ENCODE measurements at regions not wholly inside any gene's neighbourhood (a gene's known extent, or its start where the extent isn't known, plus 50 kb on each side); places are given as distances from the start of the nearest gene placed in this dataset.

DNA sequence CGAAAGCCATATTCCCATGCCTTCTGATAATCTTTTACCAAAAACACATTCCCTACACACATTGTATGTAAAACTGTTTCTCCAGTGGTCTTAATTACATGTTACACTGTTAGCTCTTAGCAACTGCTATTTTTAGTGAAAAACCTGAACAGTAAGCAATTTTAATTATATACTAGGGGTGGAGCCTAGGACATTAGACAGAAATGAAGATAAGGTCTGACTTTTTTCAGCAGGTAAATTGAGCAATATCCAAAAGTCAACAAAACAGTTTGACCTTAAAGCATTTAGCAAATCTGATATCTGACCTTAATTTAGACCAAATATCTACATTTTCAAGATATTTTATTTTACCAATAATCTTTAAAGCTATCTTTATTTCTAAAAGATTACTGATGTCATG is 60.2 kb downstream of the PDE6H start:
- Histone ChIP-seq H4K20me1 (ENCODE audit: insufficient read depth, low read length) (no peaks in the 10 kb centered on the region), H3K27me3 (ENCODE audit: insufficient read depth, low read length, poor library complexity) (no peaks in the 10 kb centered on the region), H3K36me3 (ENCODE audit: insufficient read depth, low read length) (no peaks in the 10 kb centered on the region), H3K9me3 (ENCODE audit: insufficient read depth, low read length, severe bottlenecking) (no peaks in the 10 kb centered on the region), H3K79me2 (ENCODE audit: insufficient read depth, low read length) (no peaks in the 10 kb centered on the region), H3K27ac (ENCODE audit: low read length) (no peak overlapping the region), H3K4me2 (ENCODE audit: insufficient read depth, low read length) (no peak overlapping the region), H3K9ac (ENCODE audit: low read depth, low read length) (no peak overlapping the region), H3K4me3 (ENCODE audit: low read depth in 1 of 2, low read length in 2 of 2) (no peak overlapping the region), H3K4me1 (ENCODE audit: insufficient read depth, low read length) (no peaks in the 10 kb centered on the region), H2AFZ (ENCODE audit: low read depth, low read length) (no peak overlapping the region)
- ATAC-seq (ENCODE audit: insufficient read depth, low read depth), result no peak
- TF ChIP-seq EZH2 (IDR thresholded peaks at IDR 0.05; ENCODE audit: borderline replicate concordance, low read depth, low read length, severe bottlenecking) (no peak), CTCF (IDR thresholded peaks at IDR 0.05; ENCODE audit: borderline replicate concordance, extremely low read depth, low read length, poor library complexity, severe bottlenecking) (no peak)
- DNase-seq, result no peak

DNA sequence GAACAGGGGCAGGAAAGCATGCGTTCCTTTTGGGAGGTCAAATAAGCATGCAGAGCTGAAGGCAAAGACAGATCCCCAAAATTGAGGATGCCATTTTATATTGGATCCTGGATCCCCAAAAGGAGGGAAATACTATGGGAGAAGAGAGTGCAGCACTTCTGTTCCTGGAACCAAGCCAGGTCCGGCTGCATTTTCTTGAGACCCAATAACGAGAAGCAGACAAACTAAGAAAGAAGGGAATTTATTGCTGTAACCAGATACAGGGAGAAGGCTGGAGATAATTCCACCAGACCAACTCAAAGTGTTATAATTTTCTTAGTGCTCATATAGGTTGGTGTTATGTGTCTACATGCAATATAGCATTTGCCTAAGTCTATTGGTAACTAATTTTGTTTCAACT is 60.8 kb downstream of the PDE6H start:
- Histone ChIP-seq H3K79me2 (ENCODE audit: insufficient read depth, low read length) (no peaks in the 10 kb centered on the region), H3K36me3 (ENCODE audit: insufficient read depth, low read length) (no peaks in the 10 kb centered on the region), H3K4me2 (ENCODE audit: insufficient read depth, low read length) (no peak overlapping the region), H3K9ac (ENCODE audit: low read depth, low read length) (no peak overlapping the region), H3K27me3 (ENCODE audit: insufficient read depth, low read length, poor library complexity) (no peaks in the 10 kb centered on the region), H3K9me3 (ENCODE audit: insufficient read depth, low read length, severe bottlenecking) (no peaks in the 10 kb centered on the region), H3K27ac (ENCODE audit: low read length) (no peak overlapping the region), H2AFZ (ENCODE audit: low read depth, low read length) (no peak overlapping the region), H3K4me1 (ENCODE audit: insufficient read depth, low read length) (no peaks in the 10 kb centered on the region), H3K4me3 (ENCODE audit: low read depth in 1 of 2, low read length in 2 of 2) (no peak overlapping the region), H4K20me1 (ENCODE audit: insufficient read depth, low read length) (no peaks in the 10 kb centered on the region)
- TF ChIP-seq EZH2 (IDR thresholded peaks at IDR 0.05; ENCODE audit: borderline replicate concordance, low read depth, low read length, severe bottlenecking), result no peak
- no peak for TF ChIP-seq CTCF (IDR thresholded peaks at IDR 0.05; ENCODE audit: borderline replicate concordance, extremely low read depth, low read length, poor library complexity, severe bottlenecking)
- ATAC-seq (ENCODE audit: insufficient read depth, low read depth) (no peak), DNase-seq (no peak)

GRCh38 chr12:15035185-15035584 is 62.3 kb downstream of the PDE6H start:
- Histone ChIP-seq H3K4me2 (ENCODE audit: insufficient read depth, low read length) (no peak overlapping the region), H3K79me2 (ENCODE audit: insufficient read depth, low read length) (no peaks in the 10 kb centered on the region)
- ATAC-seq (ENCODE audit: insufficient read depth, low read depth), result no peak

More at GRCh38 chr12:15035185-15035584, 62.3 kb downstream of the PDE6H start:
- DNase-seq, result no peak
- H3K9me3 ChIP-seq (ENCODE audit: insufficient read depth, low read length, severe bottlenecking), result no peaks in the 10 kb centered on the region
- no peaks in the 10 kb centered on the region for H3K27me3 ChIP-seq (ENCODE audit: insufficient read depth, low read length, poor library complexity)
- H3K27ac ChIP-seq (ENCODE audit: low read length), result no peak overlapping the region
- TF ChIP-seq CTCF (IDR thresholded peaks at IDR 0.05; ENCODE audit: borderline replicate concordance, extremely low read depth, low read length, poor library complexity, severe bottlenecking), result no peak
- TF ChIP-seq EZH2 (IDR thresholded peaks at IDR 0.05; ENCODE audit: borderline replicate concordance, low read depth, low read length, severe bottlenecking), result no peak
- H4K20me1 ChIP-seq (ENCODE audit: insufficient read depth, low read length), result no peaks in the 10 kb centered on the region
- H3K36me3 ChIP-seq (ENCODE audit: insufficient read depth, low read length), result no peaks in the 10 kb centered on the region
- no peak overlapping the region for H3K9ac ChIP-seq (ENCODE audit: low read depth, low read length)
- H3K4me1 ChIP-seq (ENCODE audit: insufficient read depth, low read length), result no peaks in the 10 kb centered on the region
- no peak overlapping the region for H2AFZ ChIP-seq (ENCODE audit: low read depth, low read length)
- no peak overlapping the region for H3K4me3 ChIP-seq (ENCODE audit: low read depth in 1 of 2, low read length in 2 of 2)

All from DND-41 (cell line).